HG03469 (cell line): ENCODE measurements at regions not wholly inside any gene's neighbourhood (a gene's known extent, or its start where the extent isn't known, plus 50 kb on each side); places are given as distances from the start of the nearest gene placed in this dataset.

ENCODE experiments used
- ATAC-seq: cut with Tn5 transposase; IDR thresholded peaks from one replicate; pipeline ENCODE4 v1.9.1; 2021; ENCODE audit warnings: mild to moderate bottlenecking, moderate library complexity, moderate number of reproducible peaks; ENCODE audit not compliant: unreplicated experiment

DNA sequence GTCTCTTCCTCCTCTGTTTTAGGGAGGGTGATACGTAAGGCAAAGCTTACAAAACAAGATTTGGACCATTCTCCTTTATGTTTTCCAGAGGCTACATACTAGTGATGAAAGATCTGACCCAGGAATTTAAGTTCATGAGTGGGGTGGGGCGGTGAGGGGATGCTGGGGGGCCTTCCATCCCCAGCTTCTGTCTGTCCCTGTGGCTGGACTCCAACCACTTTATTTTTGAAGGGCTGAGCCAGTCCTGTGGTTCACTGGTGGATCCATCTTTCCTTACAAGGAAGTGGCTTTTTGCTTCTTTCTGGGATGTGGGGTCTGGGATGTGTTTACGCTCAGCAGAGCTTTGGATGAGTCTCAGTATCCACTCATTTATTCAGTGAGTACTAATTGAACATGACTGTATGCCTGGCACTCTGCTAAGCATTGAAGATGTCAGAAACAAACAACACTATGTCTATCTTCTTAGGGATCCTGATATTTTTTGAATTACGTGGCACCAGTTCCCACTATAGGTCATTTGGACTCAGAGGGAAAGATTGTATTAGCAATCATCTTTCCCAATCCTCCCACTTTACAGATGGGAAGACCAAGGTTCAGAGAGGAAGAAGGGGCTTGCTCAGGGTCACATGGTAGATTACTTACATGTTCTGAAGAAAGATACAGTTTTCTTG is 291.8 kb upstream of the TBX3 start:
- ATAC-seq, result no peak

DNA sequence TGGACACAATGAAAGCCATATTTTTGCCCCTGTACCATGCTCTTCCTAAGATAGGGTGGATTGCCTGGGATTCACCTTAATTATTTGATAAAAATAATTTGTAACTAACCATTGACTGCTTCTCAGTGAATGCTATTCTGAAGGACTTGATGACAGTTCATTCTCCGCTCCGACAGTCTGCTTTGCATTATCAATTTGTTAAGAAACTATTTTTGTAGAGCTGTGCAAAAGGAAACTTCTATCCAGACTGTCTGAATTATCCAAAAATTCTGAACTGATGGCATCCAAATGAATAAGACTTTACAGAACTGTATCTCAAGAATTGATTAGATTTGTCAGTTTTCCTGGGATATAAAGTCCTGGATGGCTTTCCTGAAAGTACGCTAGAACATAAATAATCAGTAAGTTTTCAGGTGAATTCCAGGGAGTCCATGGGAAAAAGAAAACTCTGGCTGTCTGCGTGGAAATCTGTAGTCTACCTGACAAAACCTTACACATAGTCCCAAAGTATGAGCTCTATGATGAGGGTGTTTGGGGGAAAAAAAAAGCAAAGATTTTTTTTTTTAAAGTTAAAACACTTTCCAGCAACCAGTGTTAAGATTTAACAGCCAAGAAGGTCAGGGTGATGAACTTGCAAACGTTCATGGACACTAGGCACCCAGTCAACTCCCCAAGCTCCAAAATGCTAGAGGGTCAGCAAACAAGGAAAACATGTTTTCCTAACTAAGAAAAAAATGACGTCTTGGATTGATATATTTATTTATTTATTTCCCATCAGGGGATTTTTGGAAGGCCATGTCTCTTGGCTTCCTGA is 291.1 kb upstream of the TBX3 start:
- no peak for ATAC-seq

DNA sequence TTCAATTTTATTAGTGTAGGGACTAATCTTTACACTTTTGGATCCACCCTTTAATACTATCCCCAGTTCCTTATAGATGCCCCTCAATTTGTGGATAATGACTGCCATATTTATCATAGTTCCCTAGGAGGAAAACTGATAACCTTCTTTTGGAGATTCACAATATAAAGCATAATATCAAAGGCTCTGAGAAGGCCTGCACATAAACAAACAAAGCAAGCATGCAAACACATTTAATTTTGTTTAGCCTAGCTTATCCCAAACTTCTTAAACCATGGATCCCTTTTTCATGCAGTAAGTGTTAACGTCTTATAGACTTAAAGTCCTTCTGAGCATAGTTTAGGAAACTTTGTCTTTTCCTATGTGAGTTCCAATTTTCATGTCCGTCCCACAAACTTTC is 290.4 kb upstream of the TBX3 start:
- ATAC-seq, result no peak

DNA sequence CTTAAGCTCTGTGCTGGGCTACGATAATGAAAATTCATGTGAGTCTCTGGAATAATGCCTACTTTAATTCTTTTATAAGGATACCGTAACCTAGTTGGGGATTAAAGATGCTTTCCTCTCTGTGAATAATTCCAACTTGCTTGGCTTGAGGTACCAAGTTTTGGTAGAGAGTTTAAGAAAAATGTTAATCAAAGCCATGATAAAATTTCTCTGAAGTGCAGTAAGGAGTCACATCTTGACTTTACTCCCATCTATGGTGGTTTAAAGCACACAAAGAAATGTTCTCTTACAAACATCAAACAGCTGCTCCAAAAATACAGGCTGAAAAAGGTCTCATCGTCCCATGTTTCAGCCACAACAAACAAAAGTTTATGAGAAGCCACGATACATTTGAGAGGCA is 284.8 kb upstream of the TBX3 start:
- no peak for ATAC-seq

DNA sequence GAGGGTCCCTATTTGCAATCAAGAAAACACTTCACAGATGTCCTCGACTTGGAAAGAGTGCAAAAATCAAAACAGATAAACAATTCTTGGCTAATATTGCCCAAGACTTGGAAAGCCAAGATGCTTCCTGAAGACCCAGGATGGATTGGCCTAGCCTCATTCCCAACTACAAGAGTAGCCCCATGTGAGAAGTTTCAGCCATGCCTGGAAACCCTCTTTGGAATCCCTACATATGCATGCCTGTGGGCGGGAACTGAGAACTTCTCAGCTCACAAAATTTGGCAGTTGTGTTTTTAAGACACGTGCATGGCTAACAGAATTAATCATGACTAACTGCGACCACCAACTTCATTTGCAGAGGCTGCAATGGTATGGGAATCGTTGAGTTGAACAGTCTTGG is 283.2 kb upstream of the TBX3 start:
- no peak for ATAC-seq

DNA sequence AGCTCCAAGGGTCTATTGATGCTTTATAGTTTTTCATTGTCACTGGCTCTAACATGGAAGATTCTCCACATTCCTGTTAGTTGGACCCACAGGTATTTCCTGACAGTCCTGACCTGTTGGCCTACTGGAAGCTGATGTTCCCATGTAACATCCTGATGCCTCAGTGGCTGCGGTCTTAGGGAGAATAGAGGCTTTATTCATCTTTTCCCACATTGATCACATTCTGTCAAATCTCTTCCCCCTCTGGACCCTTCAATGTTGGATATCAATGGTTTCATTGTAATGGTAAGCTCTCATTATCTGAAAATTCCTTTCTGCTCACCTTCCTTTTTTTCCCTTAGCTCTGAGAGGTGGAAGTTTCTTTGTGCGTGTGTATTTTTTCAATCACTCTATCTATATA is 280.9 kb upstream of the TBX3 start:
- ATAC-seq, result no peak

DNA sequence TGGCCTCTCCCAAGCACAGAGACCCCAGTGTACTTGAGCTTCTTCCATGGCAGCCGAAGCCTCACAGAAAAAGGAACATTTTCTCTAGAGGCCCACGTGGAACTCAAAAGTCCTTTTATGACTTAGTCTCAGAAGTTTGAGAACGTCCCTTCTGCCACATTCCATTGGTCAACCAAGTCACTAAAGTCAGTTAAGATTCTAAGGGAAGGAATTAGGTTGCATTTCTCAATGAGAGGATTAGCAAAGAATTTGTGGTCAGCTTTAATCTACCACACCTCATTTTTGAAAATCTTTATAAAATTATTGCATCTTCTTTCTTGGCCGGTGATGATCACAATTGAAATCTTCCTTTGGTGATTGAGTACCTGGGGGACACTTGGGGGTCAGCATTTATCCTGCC is 279.9 kb upstream of the TBX3 start:
- no peak for ATAC-seq

DNA sequence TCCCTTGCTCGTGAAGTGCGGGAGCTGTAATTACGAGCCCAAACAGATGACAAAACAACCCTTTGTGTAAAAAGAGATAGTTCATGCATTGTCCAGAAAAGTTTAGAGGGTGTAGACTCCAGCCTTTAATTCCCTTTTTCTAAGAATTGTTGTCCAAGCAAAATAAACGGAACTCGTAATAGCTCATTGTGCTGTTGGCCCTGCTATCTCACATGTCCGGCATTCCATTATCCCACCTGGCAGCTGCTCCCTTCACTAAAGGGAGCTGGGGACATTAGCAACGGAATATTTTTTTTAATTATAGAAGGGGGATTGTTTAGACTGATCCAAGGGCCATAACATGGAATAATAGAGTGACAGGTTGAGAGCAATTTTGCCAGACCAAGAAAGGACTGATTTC is 277.5 kb upstream of the TBX3 start:
- ATAC-seq, result no peak

DNA sequence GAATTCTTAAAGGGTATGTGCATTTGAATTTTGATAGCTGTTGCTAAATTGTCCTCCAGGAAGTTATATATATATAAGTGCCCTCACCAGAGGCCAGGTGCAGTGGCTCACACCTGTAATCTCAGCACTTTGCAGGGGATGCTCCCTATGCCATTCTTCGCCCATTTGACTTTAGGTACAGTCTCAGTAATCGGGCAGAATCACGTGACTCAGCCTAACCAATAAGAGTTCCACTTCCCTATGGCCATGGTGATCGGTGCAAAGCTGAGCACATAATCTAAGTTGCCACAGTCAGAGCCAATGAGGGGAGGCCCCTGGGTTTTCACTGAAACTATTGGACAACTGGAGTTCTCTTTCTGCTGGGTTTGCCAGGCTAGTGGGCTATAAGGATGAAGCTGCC is 274.6 kb upstream of the TBX3 start:
- no peak for ATAC-seq

DNA sequence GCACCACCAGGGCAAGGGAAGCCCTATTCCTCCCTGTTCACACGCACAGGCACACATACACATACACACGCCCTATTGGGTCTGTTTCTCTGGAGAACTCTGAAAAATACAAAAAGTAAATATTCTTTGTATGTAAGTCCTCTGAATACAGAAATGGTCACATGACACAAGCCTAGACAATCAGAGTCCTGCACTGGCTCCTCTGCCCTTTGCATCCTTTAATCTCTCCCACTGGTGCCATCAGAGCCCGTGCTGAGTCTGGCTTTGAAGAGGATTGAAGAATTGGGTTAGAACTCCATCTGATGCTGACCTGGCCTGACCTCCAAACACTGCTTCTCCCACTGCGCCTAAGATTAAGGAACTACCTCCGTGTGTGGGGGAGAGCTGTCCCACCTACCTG is 273.2 kb upstream of the TBX3 start:
- ATAC-seq, result no peak

DNA sequence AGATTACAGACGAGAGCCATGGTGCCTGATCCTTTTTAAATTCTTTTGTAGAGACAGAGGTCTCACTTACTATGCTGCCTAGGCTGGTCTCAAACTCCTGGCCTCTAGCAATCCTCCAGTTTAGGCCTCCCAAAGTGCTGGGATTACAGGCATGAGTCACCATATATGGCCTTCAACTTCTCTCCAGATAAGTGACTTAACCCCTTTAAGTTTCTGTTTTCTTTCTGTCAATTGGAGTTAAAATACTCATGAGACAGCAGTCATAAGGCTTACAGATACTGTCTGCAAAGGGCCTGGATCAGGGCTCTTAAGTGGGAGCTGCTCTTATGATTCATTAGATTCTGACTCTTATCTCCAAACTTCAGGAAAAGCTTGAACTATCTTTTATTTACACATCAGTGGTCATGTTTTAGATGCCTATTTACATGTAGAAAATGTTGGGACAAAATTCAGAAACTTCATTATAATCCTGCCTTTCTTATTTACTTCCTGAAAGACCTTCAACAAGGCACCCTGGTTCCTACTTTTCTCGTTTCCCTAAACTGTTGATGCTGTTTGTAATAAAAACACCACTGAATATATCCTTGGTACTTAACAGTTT is 271.5 kb upstream of the TBX3 start:
- ATAC-seq, result no peak

DNA sequence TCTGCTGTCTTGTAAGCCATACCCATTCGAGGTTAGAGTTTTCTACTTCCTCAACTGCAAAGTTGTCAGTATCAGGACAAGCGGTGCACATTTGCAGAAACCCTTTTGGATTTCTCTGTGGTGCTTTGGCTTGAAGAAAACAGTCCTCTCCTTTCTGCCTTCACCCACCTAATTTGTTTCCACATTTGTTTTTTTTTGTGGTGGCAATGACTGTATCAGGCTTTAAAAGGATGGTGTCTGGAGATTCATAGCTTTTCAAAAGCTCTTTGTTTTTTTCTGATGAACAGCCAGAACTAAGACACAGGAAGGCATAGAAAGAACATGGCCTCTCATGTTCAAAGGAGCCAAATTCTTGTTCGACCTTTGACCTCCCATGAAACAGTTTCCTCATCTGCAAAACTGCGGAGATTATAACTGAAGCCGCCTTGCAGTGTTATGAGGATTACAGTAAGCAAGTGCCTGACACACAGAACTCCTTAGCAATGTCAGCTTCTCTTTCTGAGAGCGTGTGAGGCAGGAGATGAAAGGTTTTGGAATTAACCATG is 270.6 kb upstream of the TBX3 start:
- ATAC-seq, result no peak

DNA sequence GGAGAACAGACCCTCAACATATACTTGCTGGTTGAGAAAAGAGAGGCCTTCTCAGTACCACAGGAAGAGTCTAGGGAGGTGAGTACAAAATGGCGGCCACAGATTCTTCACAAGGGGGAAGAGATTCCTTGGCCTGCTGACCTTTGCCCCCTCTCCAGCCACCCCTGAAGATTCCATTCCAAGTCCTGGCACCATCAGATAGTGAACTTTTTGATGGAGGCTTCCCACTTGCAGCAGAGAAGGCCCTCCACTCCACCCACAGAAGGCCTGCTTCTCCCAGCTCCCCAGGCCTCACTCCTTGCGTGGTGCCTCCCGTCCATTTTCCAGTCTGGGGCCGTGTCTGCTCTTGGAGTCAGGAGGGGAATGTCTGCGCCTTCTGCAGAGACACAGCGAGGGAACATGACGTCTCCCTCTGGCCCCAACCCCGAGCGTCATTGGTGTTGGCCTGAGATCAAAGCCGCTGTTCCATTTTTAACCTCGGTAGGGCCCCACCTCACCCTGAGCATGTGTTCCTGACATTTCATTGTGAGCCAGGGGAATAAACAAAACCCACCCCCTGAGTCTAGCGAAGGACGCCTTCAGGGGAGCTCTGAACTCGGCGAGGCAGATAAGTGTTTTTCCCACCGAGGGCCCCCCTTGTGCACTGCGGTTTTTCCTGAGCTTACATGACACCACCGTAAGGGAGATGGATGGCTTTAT is 268.7 kb upstream of the TBX3 start:
- no peak for ATAC-seq

DNA sequence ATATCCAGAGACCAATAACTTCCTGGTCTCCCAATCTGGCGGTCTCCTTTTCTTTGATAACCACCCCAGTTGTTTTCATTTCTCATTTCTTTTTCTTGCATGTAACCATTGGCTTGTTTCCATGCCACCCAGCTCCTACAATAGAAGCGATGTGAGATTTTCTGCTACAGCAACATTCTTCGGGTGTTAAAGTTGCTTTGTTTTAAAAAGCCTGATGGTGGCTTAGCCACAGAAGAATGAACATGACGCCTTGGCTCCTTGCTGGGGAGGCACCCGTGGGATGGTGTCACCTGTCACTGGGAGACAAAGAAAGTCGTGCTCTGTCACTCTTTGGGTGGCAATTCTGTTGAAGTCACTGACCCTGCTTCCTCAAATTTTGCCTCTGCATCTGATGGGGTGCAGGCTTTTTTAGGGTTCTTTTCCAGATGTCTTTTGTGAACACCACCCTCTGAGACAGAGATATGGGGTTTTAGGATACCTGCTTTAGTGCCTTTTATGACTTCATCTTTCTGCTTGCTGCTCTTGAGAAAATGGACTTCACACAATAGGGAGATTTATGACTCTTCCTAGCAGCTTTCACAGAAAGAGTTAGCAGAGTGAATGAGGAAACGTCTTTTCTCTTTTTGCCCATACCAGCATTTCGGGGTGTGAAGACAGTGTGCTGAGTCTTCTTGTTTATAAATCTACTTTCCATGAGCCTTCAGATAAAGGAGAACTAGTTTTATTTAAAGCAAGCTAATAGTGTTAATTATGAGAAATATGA is 265.3 kb upstream of the TBX3 start:
- ATAC-seq, result no peak

DNA sequence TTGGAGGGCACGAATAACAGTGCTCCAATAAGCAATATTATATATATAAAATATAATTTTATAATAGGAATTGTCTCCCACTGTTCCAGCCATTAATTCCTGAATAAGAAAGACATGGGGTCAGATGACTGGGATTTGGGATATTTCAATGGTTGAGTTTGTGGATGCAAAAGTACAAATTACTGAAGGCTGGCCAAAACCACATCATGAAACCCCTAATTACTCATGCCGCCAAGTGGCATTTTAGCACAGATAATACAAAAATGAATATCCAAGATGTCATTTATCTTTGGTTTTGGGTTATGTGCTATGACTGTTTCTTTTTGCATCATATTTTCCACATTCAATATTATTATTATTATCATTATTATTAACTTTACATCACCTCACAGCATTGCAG is 261.4 kb upstream of the TBX3 start:
- ATAC-seq, result no peak

DNA sequence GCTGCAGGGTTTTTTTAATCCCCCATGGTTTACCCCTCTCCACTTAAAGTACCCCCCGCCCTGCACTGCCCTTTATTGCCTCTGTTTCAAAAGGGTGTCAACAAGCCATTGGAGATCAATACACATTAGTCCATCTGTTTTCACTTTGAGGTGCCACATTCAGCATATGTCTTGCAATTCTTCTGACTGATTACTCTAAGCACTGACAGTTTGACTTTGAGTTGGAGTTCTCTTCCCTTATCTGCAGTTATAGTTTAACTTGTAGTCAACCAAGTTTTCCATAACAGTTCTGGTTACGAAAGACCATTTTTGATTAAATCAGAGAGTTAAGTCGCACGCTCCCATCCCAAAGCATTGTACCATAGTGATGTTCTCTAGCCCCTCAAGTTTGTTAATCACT is 260.8 kb upstream of the TBX3 start:
- ATAC-seq, result no peak

DNA sequence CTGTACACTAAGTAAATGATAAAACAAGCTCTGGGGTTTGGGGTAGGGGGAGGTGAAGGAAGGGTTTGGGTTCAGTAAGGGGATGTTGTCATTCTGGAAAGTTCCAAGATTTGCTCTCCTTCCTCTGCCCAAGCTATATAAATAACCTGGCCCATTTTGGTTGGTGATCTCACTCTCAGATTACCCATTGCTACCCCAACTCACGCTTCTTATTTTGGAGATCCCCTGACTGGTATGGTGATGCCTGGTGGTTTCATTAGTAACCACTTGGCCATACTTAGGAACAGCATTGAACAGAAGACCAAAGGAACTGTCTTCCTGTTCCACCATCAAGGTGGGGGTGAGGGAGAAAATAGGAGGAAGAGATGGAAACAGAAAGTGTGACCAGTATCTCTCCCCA is 259.6 kb upstream of the TBX3 start:
- ATAC-seq, result no peak

DNA sequence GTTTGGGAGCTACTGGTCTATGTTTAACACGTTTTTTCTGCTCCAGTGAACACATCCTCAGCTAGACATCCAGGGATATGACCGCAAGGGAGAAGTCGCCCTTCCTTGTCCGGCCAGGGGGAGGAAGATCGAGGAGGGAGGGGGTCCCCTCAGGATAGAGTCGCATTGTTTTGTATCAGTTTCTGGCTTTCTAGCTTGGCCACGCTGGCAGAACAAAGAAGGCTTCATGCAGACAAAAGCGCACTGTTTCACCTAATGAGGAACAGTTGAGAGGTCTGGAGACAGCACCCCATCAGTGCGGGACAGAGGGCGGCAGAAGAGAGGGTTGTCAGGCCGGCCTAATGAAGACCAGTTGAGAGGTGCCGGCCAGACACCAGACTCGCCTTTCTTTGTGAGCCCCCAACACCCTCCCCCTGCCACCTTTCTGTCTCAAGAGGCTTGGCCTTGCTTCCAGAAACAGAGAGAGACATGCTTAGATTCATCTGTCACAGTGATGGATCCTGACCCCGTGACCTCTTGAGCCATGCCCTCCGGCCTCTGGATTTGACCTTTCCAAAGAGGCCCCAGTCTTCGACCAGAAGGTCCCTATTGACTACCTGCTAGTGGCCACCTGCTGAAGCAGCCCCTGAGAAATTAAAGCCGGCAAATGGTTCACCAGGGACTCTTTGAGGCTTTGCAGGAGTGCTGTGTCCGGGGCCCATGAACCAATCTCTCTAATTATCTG is 254.7 kb upstream of the TBX3 start:
- no peak for ATAC-seq

DNA sequence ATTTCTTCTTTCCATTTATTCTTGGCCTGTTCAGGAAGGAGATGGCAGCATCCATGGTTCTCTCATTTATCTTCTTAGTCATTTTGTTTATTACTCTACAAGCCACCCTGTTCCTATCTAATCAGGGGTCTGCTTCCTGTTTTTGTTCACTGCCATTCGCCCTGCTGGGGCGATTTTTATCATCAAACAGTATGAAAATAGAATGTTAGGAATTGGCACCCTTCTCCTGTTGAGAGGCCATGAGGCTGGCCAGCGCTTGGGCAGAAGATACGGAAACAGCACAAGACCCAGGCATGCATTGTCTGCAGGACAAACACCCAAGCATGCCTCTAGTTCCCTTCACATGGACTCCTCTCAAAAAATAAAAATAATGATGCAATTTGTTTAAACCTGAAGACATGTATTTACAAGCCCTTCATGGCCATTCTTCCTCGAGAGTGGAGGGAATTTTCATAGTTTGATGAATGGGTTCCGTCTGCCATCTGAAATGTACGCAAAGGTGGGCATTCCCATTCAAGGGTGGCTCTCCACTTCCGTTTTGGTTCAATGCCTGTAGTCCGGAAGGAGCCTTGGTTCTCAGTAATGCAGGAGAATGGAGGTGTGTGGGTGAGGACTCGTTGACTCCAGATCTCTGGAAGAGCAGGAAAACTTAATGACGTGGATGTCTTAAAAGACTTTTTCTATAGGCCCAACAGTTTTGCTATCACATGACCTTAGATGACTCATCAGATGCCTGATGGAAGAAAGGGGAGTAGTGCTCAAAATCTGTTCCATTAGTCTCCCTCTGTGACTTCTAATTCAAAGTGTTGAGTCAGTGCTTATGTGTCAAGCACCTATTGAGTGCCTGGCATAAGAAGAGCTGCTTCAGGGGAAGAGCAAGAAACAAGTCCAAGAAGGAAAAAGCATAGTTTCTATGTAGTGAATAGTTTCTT is 252.4 kb upstream of the TBX3 start:
- no peak for ATAC-seq
